KMS-11 (cell line): ENCODE measurements at regions not wholly inside any gene's neighbourhood (a gene's known extent, or its start where the extent isn't known, plus 50 kb on each side); places are given as distances from the start of the nearest gene placed in this dataset.

ENCODE experiments used
- H2AFZ ChIP-seq: fragments of 200-600 bp; sonication (generic); 2 replicates; pipeline ENCODE4 v1.6.1; 2016; ENCODE audit warnings: antibody characterized with exemption, mixed run types, low read depth
- H3K27ac ChIP-seq: fragments of 200-600 bp; sonication (generic); 2 replicates; pipeline ENCODE4 v1.6.1; 2016; ENCODE audit warnings: mild to moderate bottlenecking, mixed run types
- H3K27me3 ChIP-seq: fragments of 200-600 bp; sonication (generic); 2 replicates; pipeline ENCODE4 v1.6.1; 2017; ENCODE audit warnings: mild to moderate bottlenecking, low read depth, mixed run types, moderate library complexity; ENCODE audit not compliant: insufficient read depth
- H3K36me3 ChIP-seq: fragments of 200-600 bp; sonication (generic); 2 replicates; pipeline ENCODE4 v1.6.1; 2017; ENCODE audit warnings: mild to moderate bottlenecking, mixed run types; ENCODE audit not compliant: insufficient read depth
- H3K4me1 ChIP-seq: fragments of 200-600 bp; sonication (generic); 2 replicates; pipeline ENCODE4 v1.6.1; 2016; ENCODE audit warnings: mild to moderate bottlenecking, low read depth, mixed run types; ENCODE audit not compliant: poor library complexity, severe bottlenecking
- H3K4me2 ChIP-seq: fragments of 200-600 bp; sonication (generic); 2 replicates; pipeline ENCODE4 v1.7.0; 2016; ENCODE audit warnings: mild to moderate bottlenecking, mixed run types
- H3K4me3 ChIP-seq: fragments of 200-600 bp; sonication (generic); IDR thresholded peaks from 2 replicates; pipeline ENCODE4 v1.6.1; 2017; ENCODE audit warnings: low read depth, low read length, mixed read lengths; ENCODE audit not compliant: insufficient read depth
- H3K79me2 ChIP-seq: fragments of 200-600 bp; sonication (generic); 2 replicates; pipeline ENCODE4 v1.6.1; 2016; ENCODE audit warnings: low read depth, mixed run types; ENCODE audit not compliant: insufficient read depth
- H3K9ac ChIP-seq: fragments of 200-600 bp; sonication (generic); 2 replicates; pipeline ENCODE4 v1.6.1; 2016; ENCODE audit warnings: mild to moderate bottlenecking, mixed run types
- H4K20me1 ChIP-seq: fragments of 200-600 bp; sonication (generic); 2 replicates; pipeline ENCODE4 v1.6.1; 2016; ENCODE audit warnings: mild to moderate bottlenecking, mixed run types; ENCODE audit not compliant: insufficient read depth
- CTCF ChIP-seq: fragments of 200-600 bp; sonication (generic); conservative IDR thresholded peaks from 2 replicates; pipeline ENCODE4 v1.6.1; 2017; ENCODE audit warnings: low read depth, mild to moderate bottlenecking, antibody characterized with exemption, low read length, moderate library complexity, mixed read lengths

DNA sequence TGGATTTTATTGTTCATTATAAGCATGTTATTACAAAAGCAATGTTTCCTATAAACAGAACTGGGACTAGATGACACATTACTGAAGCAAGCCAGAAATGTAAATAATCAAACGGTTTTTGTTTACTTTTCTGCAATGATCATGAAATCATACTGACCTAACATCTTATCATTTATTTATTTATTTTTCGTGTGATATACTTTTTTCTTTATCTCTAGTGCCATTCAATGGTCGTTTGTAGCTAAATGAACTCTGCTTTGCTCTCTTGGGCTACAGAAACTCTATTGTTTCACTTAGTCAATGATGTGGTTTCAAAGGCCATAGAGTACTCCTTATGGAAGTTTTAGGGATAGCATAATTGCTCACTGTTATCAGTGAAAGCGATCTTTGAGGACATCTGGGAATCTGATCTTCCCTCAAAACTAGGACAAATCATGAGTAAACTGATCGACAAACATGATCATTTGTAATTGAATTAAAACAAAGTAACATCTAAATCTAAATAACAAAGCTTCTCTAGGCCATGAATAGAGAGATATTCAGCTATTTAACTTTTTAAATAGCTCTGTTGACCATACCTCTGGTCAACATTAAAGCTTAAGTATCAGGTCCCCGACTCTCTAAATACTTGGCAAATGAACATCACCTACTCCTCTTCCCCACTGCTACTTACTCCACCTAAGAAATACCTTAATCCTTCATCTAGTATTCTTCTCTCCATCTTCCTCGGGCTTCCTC lies 933.4 kb downstream of the TFAP2A start:
- no peak for TF ChIP-seq CTCF
- H4K20me1 ChIP-seq, result no peaks in the 10 kb centered on the region
- no peaks in the 10 kb centered on the region for H3K4me1 ChIP-seq
- H3K9ac ChIP-seq, result no peak overlapping the region
- no peaks in the 10 kb centered on the region for H3K27me3 ChIP-seq
- no peaks in the 10 kb centered on the region for H3K36me3 ChIP-seq
- no peak overlapping the region for H3K4me3 ChIP-seq
- no peak overlapping the region for H3K4me2 ChIP-seq
- no peak overlapping the region for H3K27ac ChIP-seq
- H3K79me2 ChIP-seq, result no peaks in the 10 kb centered on the region
- no peak overlapping the region for H2AFZ ChIP-seq

DNA sequence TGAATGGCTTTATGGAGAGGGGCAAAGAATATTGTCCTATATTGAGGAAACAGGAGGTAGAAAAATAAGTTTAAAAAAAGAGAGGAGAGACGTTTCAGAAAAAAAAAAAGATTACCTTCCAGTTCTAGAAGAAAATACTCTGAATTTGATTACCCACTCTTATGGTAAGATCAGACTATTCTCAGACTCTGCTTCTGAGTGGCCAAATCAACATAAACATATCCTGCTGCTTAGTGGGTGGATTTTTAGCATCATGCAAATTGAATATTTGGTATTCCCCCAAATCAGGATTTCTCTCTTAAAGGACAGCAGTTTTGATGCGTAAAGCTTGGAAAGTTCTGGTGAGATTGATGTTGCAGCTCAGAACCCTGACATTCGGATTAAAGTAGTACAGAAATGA lies 946.6 kb downstream of the TFAP2A start:
- H3K79me2 ChIP-seq, result no peaks in the 10 kb centered on the region
- no peaks in the 10 kb centered on the region for H3K27me3 ChIP-seq
- H3K9ac ChIP-seq, result no peak overlapping the region
- H3K4me3 ChIP-seq, result no peak overlapping the region
- no peaks in the 10 kb centered on the region for H4K20me1 ChIP-seq
- no peaks in the 10 kb centered on the region for H3K4me1 ChIP-seq
- TF ChIP-seq CTCF, result no peak
- H2AFZ ChIP-seq, result no peak overlapping the region
- no peaks in the 10 kb centered on the region for H3K36me3 ChIP-seq
- no peak overlapping the region for H3K27ac ChIP-seq
- no peak overlapping the region for H3K4me2 ChIP-seq

GRCh38 chr6:9467741-9468140 lies 947.1 kb downstream of the TFAP2A start:
- Histone ChIP-seq H3K36me3 (no peaks in the 10 kb centered on the region), H4K20me1 (no peaks in the 10 kb centered on the region), H3K27ac (no peak overlapping the region), H2AFZ (no peak overlapping the region), H3K9ac (no peak overlapping the region), H3K4me2 (no peak overlapping the region), H3K79me2 (no peaks in the 10 kb centered on the region), H3K4me1 (no peaks in the 10 kb centered on the region), H3K27me3 (no peaks in the 10 kb centered on the region), H3K4me3 (no peak overlapping the region)
- no peak for TF ChIP-seq CTCF

- H3K9ac ChIP-seq, result no peak overlapping the region
- no peaks in the 10 kb centered on the region for H4K20me1 ChIP-seq
- H3K4me3 ChIP-seq, result no peak overlapping the region
- no peak overlapping the region for H3K27ac ChIP-seq
- H3K36me3 ChIP-seq, result no peaks in the 10 kb centered on the region
- no peaks in the 10 kb centered on the region for H3K27me3 ChIP-seq
- TF ChIP-seq CTCF, result no peak
- H2AFZ ChIP-seq, result no peak overlapping the region
- no peaks in the 10 kb centered on the region for H3K79me2 ChIP-seq
- no peaks in the 10 kb centered on the region for H3K4me1 ChIP-seq
- H3K4me2 ChIP-seq, result no peak overlapping the region
Measured at GRCh38 chr6:9464583-9464982, 950.3 kb downstream of the TFAP2A start.
